ENCODE measurements at regions not wholly inside any gene's neighbourhood (a gene's known extent, or its start where the extent isn't known, plus 50 kb on each side); places are given as distances from the start of the nearest gene placed in this dataset.

- CTCF ChIA-PET, result no interaction called here
- no peak for DNase-seq (ENCODE audit: extremely low spot score)
- POLR2A ChIA-PET, result no interaction called here
- TF ChIP-seq, protein P1, sequence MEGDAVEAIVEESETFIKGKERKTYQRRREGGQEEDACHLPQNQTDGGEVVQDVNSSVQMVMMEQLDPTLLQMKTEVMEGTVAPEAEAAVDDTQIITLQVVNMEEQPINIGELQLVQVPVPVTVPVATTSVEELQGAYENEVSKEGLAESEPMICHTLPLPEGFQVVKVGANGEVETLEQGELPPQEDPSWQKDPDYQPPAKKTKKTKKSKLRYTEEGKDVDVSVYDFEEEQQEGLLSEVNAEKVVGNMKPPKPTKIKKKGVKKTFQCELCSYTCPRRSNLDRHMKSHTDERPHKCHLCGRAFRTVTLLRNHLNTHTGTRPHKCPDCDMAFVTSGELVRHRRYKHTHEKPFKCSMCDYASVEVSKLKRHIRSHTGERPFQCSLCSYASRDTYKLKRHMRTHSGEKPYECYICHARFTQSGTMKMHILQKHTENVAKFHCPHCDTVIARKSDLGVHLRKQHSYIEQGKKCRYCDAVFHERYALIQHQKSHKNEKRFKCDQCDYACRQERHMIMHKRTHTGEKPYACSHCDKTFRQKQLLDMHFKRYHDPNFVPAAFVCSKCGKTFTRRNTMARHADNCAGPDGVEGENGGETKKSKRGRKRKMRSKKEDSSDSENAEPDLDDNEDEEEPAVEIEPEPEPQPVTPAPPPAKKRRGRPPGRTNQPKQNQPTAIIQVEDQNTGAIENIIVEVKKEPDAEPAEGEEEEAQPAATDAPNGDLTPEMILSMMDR (IDR thresholded peaks at IDR 0.05; ENCODE audit: control extremely low read depth, extremely low read depth, low read depth, missing control alignments), result no peak
Observed at GRCh38 chr13:20344836-20345490, 112.8 kb upstream of the GJB6 start.

DNA sequence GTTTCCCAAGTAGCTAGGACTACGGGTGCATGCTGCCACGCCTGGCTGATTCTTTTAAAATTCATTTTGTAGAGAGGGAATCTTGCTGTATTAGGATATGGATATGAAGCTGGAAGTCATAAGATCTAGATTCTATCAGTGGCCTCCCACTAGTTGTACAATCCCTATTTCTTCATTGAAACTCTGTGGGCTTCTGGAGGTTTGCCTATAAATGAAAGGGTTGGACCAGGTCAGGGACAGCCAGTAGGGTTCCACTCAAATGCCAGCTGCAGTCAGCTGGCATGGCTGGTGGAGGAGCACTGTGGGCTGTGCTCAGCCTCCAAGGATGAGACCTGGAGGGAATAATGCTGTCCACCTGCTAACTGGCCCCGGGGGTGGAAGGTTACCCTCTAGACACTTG is 110.2 kb upstream of the GJB6 start:
- POLR2A ChIA-PET, result no interaction called here
- TF ChIP-seq, protein P1 (IDR thresholded peaks at IDR 0.05; ENCODE audit: control extremely low read depth, extremely low read depth, low read depth, missing control alignments), result no peak

DNA sequence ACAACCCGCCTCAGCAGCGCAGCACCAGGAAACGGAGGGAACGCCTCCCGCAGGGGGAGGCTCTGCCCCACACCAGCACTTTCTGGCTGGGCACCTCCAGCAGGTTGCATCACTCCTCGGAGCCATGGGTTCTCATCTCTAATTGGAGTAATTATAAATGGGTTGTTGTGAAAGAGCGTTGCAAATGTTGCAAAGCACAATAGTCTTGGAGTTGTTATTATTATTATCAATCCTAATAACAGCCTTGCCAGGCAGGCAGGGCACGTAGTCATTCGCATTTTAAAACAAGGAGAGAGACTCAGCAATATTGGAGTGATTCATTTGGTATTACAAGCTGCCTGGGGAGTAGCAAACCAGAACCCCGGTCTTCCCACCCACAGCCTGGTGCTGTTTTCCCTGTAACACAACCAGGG is 108.6 kb upstream of the GJB6 start:
- POLR2A ChIA-PET, result no interaction called here
- CTCF ChIA-PET, result no interaction called here
- TF ChIP-seq, protein P1 (IDR thresholded peaks at IDR 0.05; ENCODE audit: control extremely low read depth, extremely low read depth, low read depth, missing control alignments), result no peak
- no peak for DNase-seq (ENCODE audit: extremely low spot score)

More for the DNA sequence above, 110.2 kb upstream of the GJB6 start:
- CTCF ChIA-PET, result no interaction called here
- no peak for DNase-seq (ENCODE audit: extremely low spot score)

GRCh38 chr13:20340136-20340758 is 108.1 kb upstream of the GJB6 start:
- TF ChIP-seq, protein P1 (IDR thresholded peaks at IDR 0.05; ENCODE audit: control extremely low read depth, extremely low read depth, low read depth, missing control alignments), result no peak
- POLR2A ChIA-PET, result no interaction called here

DNA sequence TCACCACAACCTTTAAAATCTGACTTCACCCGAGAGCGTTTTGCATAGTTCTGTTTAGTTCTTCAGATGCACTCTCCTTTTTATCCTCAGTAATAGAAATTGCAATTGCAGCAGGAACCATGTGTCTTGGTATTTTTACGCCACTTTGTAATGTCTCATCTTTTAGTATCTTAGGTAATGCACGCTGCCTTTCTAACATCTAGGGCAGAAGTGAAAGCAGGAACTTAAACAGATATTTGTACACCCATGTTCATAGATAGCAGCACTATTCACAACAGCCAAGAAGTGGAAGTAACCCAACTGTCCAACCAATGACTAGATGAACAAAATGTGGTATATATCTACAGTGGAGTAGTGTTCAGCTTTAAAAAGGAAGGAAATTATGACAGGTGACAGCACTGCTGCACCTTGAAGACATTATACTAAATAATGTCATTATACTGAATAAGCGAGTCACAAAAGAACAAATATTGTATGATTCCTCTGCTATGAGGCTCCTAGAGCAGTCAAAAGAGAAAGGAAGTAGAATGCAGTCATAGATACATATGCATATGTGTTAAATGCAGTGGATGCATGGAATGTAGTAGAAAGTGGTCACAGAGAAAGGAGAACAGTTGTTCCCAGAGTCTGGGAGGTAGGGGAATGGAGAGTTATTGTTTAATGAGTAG is 105.9 kb upstream of the GJB6 start:
- DNase-seq (ENCODE audit: extremely low spot score), result no peak
- ChIA-PET POLR2A (no interaction called here), CTCF (no interaction called here)
- TF ChIP-seq, protein P1 (IDR thresholded peaks at IDR 0.05; ENCODE audit: control extremely low read depth, extremely low read depth, low read depth, missing control alignments), result no peak

More at GRCh38 chr13:20340136-20340758, 108.1 kb upstream of the GJB6 start:
- no peak for DNase-seq (ENCODE audit: extremely low spot score)
- CTCF ChIA-PET, result no interaction called here

DNA sequence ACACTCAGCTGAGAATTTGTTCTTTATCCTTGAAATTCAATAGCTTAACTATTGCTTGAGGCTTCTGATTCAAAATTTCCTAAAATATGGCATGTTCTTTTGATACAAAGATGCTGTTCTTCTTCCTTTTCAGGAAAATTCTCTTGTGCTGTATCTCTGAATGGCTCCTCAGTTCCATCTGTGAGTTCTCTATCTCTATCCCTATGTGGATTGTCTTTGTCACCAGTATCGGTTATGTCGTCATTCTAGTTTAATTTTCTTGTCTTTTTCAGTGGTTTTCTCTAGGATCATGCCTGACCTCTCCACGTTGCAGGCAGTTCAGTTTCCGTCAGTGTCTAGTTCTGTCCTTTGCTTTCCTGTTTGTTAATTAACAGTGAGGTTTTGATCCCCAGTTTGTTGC is 104.6 kb upstream of the GJB6 start:
- ChIA-PET CTCF (no interaction called here), POLR2A (no interaction called here)
- TF ChIP-seq, protein P1 (IDR thresholded peaks at IDR 0.05; ENCODE audit: control extremely low read depth, extremely low read depth, low read depth, missing control alignments), result no peak

More for the DNA sequence above, 104.6 kb upstream of the GJB6 start:
- no peak for DNase-seq (ENCODE audit: extremely low spot score)
